ENCODE measurements at regions not wholly inside any gene's neighbourhood (a gene's known extent, or its start where the extent isn't known, plus 50 kb on each side); places are given as distances from the start of the nearest gene placed in this dataset.

- CTCF ChIA-PET = no interaction called here
- Mint-ChIP-seq H3K36me3 (ENCODE audit: insufficient read depth, unreplicated experiment) (no peaks in the 10 kb centered on the region), H3K27me3 (ENCODE audit: insufficient read depth, unreplicated experiment) (no peaks in the 10 kb centered on the region), H3K4me1 (ENCODE audit: insufficient read depth, unreplicated experiment) (peaks cover 5% of the 10 kb centered on the region), H3K9me3 (ENCODE audit: unreplicated experiment) (no peaks in the 10 kb centered on the region), H3K27ac (ENCODE audit: low read depth, unreplicated experiment) (no peak overlapping the region), H3K4me3 (ENCODE audit: unreplicated experiment) (no peak overlapping the region)
- no peak for TF ChIP-seq CTCF (IDR thresholded peaks at IDR 0.05; ENCODE audit: unreplicated experiment)
- intact Hi-C loops (cut with micrococcal nuclease) = no loop called here
- POLR2A ChIA-PET = no interaction called here
- no peak for DNase-seq (ENCODE audit: unreplicated experiment)
- no TSS peak for BruUV-seq (replicated peaks)
These were observed 1012.8 kb upstream of the GYPC start for GRCh38 chr2:125643128-125643527.

- peaks cover 5% of the 10 kb centered on the region for H3K4me1 Mint-ChIP-seq (ENCODE audit: insufficient read depth, unreplicated experiment)
- H3K9me3 Mint-ChIP-seq (ENCODE audit: unreplicated experiment) = no peaks in the 10 kb centered on the region
- ChIA-PET POLR2A (no interaction called here), CTCF (no interaction called here)
- no peak for TF ChIP-seq CTCF (IDR thresholded peaks at IDR 0.05; ENCODE audit: unreplicated experiment)
- no peak overlapping the region for H3K4me3 Mint-ChIP-seq (ENCODE audit: unreplicated experiment)
- H3K27ac Mint-ChIP-seq (ENCODE audit: low read depth, unreplicated experiment) = no peak overlapping the region
- H3K27me3 Mint-ChIP-seq (ENCODE audit: insufficient read depth, unreplicated experiment) = no peaks in the 10 kb centered on the region
- no peak for DNase-seq (ENCODE audit: unreplicated experiment)
- intact Hi-C loops (cut with micrococcal nuclease) = no loop called here
- no peaks in the 10 kb centered on the region for H3K36me3 Mint-ChIP-seq (ENCODE audit: insufficient read depth, unreplicated experiment)
- BruUV-seq (replicated peaks) = no TSS peak
These were observed 1012.4 kb upstream of the GYPC start for GRCh38 chr2:125643585-125643984.

- CTCF ChIA-PET = no interaction called here
- no TSS peak for BruUV-seq (replicated peaks)
- Mint-ChIP-seq H3K27ac (ENCODE audit: low read depth, unreplicated experiment) (no peak overlapping the region), H3K27me3 (ENCODE audit: insufficient read depth, unreplicated experiment) (no peaks in the 10 kb centered on the region), H3K36me3 (ENCODE audit: insufficient read depth, unreplicated experiment) (no peaks in the 10 kb centered on the region), H3K4me1 (ENCODE audit: insufficient read depth, unreplicated experiment) (peaks cover 5% of the 10 kb centered on the region), H3K9me3 (ENCODE audit: unreplicated experiment) (no peaks in the 10 kb centered on the region), H3K4me3 (ENCODE audit: unreplicated experiment) (no peak overlapping the region)
- intact Hi-C loops (cut with micrococcal nuclease) = no loop called here
- no peak for TF ChIP-seq CTCF (IDR thresholded peaks at IDR 0.05; ENCODE audit: unreplicated experiment)
- POLR2A ChIA-PET = no interaction called here
- no peak for DNase-seq (ENCODE audit: unreplicated experiment)
These were observed 1011.7 kb upstream of the GYPC start for GRCh38 chr2:125644257-125644656.

GRCh38 chr2:125652280-125652679, 1003.7 kb upstream of the GYPC start:
- intact Hi-C loops (cut with micrococcal nuclease) = no loop called here
- Mint-ChIP-seq H3K4me3 (ENCODE audit: unreplicated experiment) (no peak overlapping the region), H3K27me3 (ENCODE audit: insufficient read depth, unreplicated experiment) (no peaks in the 10 kb centered on the region), H3K27ac (ENCODE audit: low read depth, unreplicated experiment) (no peak overlapping the region), H3K9me3 (ENCODE audit: unreplicated experiment) (peaks cover 6% of the 10 kb centered on the region), H3K36me3 (ENCODE audit: insufficient read depth, unreplicated experiment) (no peaks in the 10 kb centered on the region), H3K4me1 (ENCODE audit: insufficient read depth, unreplicated experiment) (peaks cover 8% of the 10 kb centered on the region)
- TF ChIP-seq CTCF (IDR thresholded peaks at IDR 0.05; ENCODE audit: unreplicated experiment) = no peak
- no TSS peak for BruUV-seq (replicated peaks)
- POLR2A ChIA-PET = no interaction called here
- CTCF ChIA-PET = no interaction called here
- no peak for DNase-seq (ENCODE audit: unreplicated experiment)

Data from MCF 10A (cell line).